Endothelial cell of hepatic sinusoid (primary cell): ENCODE measurements at regions not wholly inside any gene's neighbourhood (a gene's known extent, or its start where the extent isn't known, plus 50 kb on each side); places are given as distances from the start of the nearest gene placed in this dataset.

Experiments used
- in situ Hi-C: cut with HindIII; loops from 2 replicates; pipeline ENCODE4 v1.10.0; 2017; ENCODE audit warnings: low sequenced_read_pairs

DNA sequence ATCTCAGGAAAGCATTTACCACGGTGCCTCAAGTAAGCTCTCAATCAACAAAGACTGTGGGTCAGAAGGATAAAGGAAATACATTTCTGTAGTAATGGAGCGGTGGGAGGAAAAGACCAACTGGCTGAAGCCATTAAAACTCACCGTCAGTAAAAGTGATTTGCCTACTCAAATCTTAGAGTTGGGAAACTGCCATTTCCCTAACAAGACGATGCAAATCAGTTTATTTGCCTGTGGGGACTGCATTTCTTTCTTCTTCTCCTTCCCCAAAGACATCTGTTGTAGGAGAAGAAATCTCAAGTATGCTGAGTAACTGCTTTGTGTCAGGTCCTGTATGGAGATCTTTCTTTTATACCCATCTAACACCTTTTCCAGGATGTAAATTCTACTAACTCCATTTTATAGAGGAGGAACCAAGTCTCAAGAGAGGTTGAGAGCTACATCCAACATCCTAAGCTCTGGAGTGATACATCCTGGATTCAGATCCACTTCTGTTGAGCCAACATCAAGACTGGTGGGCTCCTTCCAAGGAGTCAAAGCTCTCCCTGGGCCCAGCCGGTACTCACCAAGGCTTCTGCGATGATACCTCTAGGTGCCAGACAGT lies 219.3 kb upstream of the FGGY start:
- in situ Hi-C loops = no loop called here

DNA sequence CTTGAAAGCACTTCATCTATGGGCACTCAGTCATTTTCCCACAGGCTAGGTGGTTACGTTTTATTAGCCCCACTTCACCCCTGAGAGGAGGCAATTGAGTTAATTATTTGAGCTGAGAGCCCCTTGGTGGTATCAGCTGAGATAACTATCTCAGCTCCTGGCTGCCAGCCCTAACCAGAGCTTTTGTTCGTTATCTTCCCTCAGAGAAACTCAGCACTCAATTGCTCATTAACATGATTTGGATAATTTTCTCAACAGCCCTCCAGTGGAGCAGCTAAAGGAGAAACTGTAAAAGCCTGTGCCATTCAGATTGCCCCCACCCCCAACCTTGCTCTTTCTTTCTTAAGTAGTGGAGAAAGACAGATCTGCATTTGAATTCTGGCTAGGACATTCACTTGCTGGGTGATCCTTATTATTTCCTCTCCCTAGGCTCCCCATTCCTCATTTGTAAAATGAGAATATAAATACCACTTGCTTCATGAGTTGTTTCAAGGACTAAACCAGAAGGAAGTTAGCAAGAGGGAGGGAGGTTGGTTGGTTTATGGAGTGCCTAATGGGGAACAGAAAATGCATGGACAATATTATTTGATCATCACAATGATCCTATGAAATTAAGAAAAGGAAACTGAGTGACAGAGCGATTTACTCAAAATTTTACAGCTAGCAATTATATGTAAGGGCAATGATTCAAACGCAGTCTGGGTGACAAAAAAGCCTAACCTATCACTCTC lies 218.7 kb upstream of the FGGY start:
- in situ Hi-C loops = no loop called here

GRCh38 chr1:59078866-59079265 lies 218.0 kb upstream of the FGGY start:
- in situ Hi-C loops = no loop called here

DNA sequence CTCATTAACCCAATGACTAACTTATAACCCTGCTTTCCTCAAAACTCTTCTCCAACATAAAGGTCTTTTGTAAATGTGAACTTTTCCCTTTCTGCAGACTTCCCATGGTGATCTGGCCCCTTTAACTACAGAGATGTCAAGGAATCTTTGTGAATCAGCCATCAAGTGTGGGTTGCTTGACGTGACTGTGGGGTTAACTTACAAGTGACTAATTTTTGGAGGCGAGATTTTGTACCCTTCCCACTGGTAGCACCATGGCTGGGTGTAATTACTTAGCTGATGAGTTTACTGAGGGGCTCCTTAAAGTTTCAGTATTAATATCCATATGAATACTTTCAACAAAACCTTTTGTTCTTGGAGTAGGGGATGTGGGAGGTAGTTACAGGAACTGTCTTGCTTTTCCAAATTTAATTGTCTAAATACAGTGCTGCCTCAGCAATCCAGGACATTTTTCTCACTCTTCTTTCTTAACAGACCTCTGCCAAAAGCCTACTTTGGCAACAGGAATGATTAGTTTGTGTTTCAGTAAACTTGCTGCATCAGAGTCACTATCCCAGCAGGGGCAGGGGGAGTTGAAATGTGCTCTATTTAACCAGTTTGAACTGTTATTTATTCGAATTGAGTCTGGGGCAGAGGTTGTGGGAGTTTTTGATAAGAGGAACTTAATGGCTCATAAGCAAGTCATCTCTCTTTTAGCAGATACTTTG lies 217.3 kb upstream of the FGGY start:
- in situ Hi-C loops = no loop called here

DNA sequence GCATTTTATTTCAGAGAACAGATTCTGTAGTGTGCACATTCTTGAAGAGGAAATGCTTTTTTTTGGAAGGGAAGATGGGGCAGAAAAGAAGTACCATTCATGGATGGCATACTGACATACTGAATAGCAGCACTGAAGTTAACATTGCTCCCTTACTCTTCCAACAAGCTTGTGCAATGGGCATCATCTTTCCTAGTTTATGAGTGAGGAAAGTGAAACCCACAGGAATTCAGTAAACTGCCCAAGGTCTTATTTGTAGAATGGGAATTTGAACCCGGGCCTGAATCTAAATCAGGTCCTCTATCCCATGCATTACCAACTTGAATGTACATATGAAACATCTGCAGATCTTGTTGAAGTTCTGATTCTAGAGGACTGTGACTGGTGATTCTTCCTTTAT lies 215.7 kb upstream of the FGGY start:
- in situ Hi-C loops = no loop called here

GRCh38 chr1:59081795-59082194 lies 215.1 kb upstream of the FGGY start:
- in situ Hi-C loops = no loop called here

GRCh38 chr1:59083946-59084865 lies 212.7 kb upstream of the FGGY start:
- in situ Hi-C loops = no loop called here

DNA sequence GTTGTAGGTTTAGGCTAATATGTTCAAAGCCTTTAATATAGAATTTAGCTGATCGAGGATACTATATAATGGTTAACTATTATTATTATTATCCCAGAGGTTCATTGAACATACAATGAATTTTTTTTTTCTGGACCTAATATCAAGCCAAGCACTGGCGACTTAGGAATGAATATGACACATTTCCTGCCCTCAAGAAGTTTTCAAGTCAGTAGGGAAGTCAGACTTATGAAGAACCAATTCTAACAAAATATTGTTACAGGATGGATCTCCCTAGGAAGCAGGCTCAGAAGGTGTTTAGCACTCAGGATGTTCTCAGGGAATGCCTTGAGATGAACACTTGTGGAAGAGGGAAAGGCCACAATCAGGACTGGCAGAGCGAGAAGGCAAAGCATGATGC lies 211.8 kb upstream of the FGGY start:
- in situ Hi-C loops = no loop called here

- in situ Hi-C loops = no loop called here
Observed at GRCh38 chr1:59089036-59089798, 207.7 kb upstream of the FGGY start.

GRCh38 chr1:59089922-59090457 lies 206.9 kb upstream of the FGGY start:
- in situ Hi-C loops = no loop called here

- in situ Hi-C loops = no loop called here
Observed at GRCh38 chr1:59092126-59092525, 204.8 kb upstream of the FGGY start.

DNA sequence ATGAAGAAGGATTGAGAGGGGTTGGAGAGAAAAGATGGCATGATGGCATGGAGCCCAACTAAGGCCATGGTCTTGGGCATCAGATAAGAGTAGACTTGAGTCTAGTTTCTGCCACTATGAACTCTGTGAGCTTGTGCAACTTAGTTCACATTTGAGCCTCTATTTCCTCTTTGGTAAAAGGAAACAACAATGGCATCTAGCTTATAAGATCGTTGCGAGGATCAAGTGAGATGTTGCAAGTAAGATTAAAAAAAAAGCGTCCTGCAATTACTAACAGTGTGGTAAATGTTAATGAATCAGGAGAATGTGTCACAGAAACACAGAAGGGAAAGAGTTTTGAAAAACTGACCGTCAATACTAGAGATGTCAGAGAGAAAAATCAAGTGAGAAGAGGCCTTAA lies 202.9 kb upstream of the FGGY start:
- in situ Hi-C loops = no loop called here

GRCh38 chr1:59096501-59096900 lies 200.4 kb upstream of the FGGY start:
- in situ Hi-C loops = no loop called here

GRCh38 chr1:59098655-59099054 lies 198.2 kb upstream of the FGGY start:
- in situ Hi-C loops = no loop called here

DNA sequence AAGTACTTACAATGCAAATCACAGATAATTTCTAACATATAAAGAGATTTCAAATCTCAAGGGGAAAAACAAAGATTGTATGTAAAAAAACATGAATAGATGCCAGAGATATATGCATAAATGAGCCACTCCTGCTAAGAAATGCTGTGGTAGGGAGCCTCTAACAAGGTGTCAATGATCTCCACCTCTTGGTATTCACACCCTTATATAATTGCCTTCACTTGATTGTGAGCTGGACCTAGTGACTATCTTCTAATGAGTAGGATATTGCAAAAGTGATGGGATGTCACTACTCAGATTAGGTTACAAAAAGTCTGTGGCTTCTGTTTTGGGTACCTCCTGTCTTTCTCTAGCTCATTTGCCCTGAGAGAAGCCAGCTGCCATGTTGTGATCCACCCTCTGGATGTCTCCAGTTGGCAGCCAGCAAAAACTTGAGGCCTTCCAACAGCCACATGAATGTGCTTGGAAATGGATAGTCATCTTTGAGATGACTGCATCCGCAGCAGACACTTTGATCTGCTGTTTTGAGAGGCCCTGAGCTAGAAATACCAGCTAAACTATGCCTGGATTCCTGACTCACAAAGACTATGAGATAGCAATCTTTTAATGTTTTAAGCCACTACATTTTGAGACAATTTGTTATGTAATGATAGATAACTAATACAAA lies 196.1 kb upstream of the FGGY start:
- in situ Hi-C loops = no loop called here

GRCh38 chr1:59101518-59101917 lies 195.4 kb upstream of the FGGY start:
- in situ Hi-C loops = no loop called here

DNA sequence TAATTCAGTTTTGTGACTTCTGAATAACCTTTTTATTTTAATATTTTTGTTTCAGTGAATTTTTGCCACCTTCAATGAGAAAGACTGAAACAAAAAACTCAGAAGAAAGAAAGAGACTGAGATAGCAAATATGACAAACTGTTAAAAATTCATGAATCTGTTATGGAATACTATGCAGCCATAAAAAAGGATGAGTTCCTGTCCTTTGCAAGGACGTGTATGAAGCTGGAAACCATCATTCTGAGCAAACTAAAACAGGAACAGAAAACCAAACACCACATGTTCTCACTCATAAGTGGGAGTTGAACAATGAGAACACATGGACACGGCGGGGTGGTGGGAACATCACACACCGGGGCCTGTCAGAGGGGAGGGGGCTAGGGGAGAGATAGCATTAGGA lies 193.4 kb upstream of the FGGY start:
- in situ Hi-C loops = no loop called here

DNA sequence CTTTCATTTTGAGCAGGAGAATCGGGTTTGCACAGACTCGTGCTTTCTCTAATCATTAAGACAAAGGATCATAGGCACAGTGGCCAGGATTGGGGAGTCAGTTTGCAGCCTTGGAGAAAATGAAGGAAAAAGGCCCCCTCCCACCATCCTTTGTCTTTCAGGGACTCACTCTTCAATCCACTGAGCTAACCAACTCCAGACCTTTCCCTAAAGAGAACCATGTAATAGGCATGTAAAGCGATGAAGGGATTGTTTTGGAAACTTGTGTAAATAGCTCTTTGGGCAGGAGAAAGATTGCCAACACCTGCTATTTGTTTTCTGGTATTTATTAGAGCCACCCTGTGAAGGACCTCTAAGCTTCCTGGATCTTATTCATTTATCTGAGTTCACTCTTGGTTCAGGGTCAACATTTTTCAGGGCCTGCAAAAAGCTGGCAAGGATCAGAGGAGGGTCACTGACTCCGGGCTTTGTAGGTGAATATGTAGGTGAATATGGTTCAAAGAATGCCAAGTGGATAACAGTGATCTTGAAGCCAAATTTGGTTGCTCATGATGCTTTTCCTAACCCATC lies 192.6 kb upstream of the FGGY start:
- in situ Hi-C loops = no loop called here
